Transverse colon (tissue), 4 donors: ENCODE measurements at regions not wholly inside any gene's neighbourhood (a gene's known extent, or its start where the extent isn't known, plus 50 kb on each side); places are given as distances from the start of the nearest gene placed in this dataset.
"Not testable (repeated sequence)": the region's sequence is repeated elsewhere in the genome, so short reads cannot be mapped to it uniquely, and the experiment has no call there.

Experiments used
- DNase-seq: peaks from one replicate; pipeline ENCODE4 v3.0.0-alpha.2; 2019
- H3K27ac ChIP-seq, 4 donors: fragments of 200-600 bp; sonication (generic); 2 replicates each; pipeline ENCODE4 v1.5.1; 2016 to 2018; ENCODE audit warnings: inconsistent platforms in 4 of 4
- H3K27me3 ChIP-seq: fragments of 200-600 bp; sonication (generic); 2 replicates; pipeline ENCODE4 v1.5.1; 2017; ENCODE audit warnings: inconsistent platforms
- H3K36me3 ChIP-seq, 4 donors: fragments of 200-600 bp; sonication (generic); 2 replicates each; pipeline ENCODE4 v1.5.1; 2017 to 2019; ENCODE audit warnings: inconsistent platforms in 4 of 4
- H3K4me1 ChIP-seq, 4 donors: fragments of 200-600 bp; sonication (generic); 2 replicates each; pipeline ENCODE4 v1.5.1; 2017 to 2020; ENCODE audit warnings: inconsistent platforms in 4 of 4
- H3K4me3 ChIP-seq, 4 donors: fragments of 200-600 bp; sonication (generic); 1 replicate in 1 of 4; 2 replicates in 3 of 4; pipeline versions ENCODE4 v1.5.1 to v1.6.1; 2017 to 2019; ENCODE audit warnings: inconsistent platforms in 4 of 4
- H3K9me3 ChIP-seq, 2 donors: fragments of 200-600 bp; sonication (generic); 2 replicates each; pipeline ENCODE4 v1.5.1; 2017 to 2019; ENCODE audit warnings: inconsistent platforms in 2 of 2
- CTCF ChIP-seq, 5 experiments: fragments of 200-600 bp in 3 of 5; fragments of 450-650 bp in 2 of 5; sonication (generic) in 3 of 5; IDR thresholded peaks; 1 replicate in 2 of 5; 2 replicates in 3 of 5; pipeline ENCODE4 v1.5.1; 2016 to 2017; ENCODE audit warnings: antibody characterized with exemption in 5 of 5, inconsistent platforms in 3 of 5, mild to moderate bottlenecking in 2 of 5, moderate library complexity in 1 of 5
- EP300 ChIP-seq: sonication (generic); formaldehyde crosslinking; IDR thresholded peaks from one replicate; pipeline ENCODE4 v1.6.1; 2017; ENCODE audit warnings: antibody characterized with exemption, low read depth
- POLR2A ChIP-seq: fragments of 450-650 bp; IDR thresholded peaks from one replicate; pipeline ENCODE4 v1.6.1; 2016; ENCODE audit warnings: antibody characterized with exemption, mild to moderate bottlenecking, moderate library complexity
- POLR2AphosphoS5 ChIP-seq, 3 donors: sonication (generic); formaldehyde crosslinking; IDR thresholded peaks; one replicate each; pipeline ENCODE4 v1.6.1; 2016; ENCODE audit warnings: antibody characterized with exemption in 3 of 3
- WGBS, 2 donors: methylation state at CpG; one replicate each; pipeline ENCODE4 v1.1.5; 2018; ENCODE audit warnings: low coverage in 1 of 2; 5-methylcytosine and 5-hydroxymethylcytosine counted together
- in situ Hi-C, 4 donors: fragments of 200-750 bp; cut with MboI; loops; one replicate each; pipeline versions ENCODE4 v1.15.0 to v1.15.1; 2017; ENCODE audit warnings: low sequenced_read_pairs in 3 of 4, low pct_ligation_motif_present in 1 of 4, low pct_unique_long_range_greater_than_20kb in 1 of 4
- intact Hi-C: fragments of 100-400 bp; cut with DNase I; formaldehyde crosslinking; loops from one replicate; pipeline ENCODE4 v1.15.1; 2023; ENCODE audit warnings: low total_unique reads

GRCh38 chr18:1777843-1778242, 793.5 kb downstream of the METTL4 start:
- Histone ChIP-seq H3K9me3 (no peaks in the 10 kb centered on the region), H3K36me3 (no peaks in the 10 kb centered on the region), H3K4me1 (no peaks in the 10 kb centered on the region), H3K27ac (no peak overlapping the region), H3K27me3 (no peaks in the 10 kb centered on the region), H3K4me3 (no peak overlapping the region)
- TF ChIP-seq POLR2A = no peak
- TF ChIP-seq CTCF (IDR thresholded peaks at IDR 0.05) = no peak
- TF ChIP-seq EP300 = no peak
- TF ChIP-seq POLR2AphosphoS5 (IDR thresholded peaks at IDR 0.05) = no peak
- no peak for DNase-seq
- intact Hi-C loops (no loop called here), in situ Hi-C loops (no loop called here)

GRCh38 chr18:1778496-1779178, 792.7 kb downstream of the METTL4 start:
- 73 to 77% methylated on average over 1 of the region's 1 CpG for WGBS, 2 donors
- no peak for TF ChIP-seq CTCF (IDR thresholded peaks at IDR 0.05)
- no peak for TF ChIP-seq POLR2A
- no peak for TF ChIP-seq POLR2AphosphoS5 (IDR thresholded peaks at IDR 0.05)
- no peak for TF ChIP-seq EP300
- DNase-seq = no peak

GRCh38 chr18:1779587-1779986, 791.7 kb downstream of the METTL4 start:
- TF ChIP-seq EP300 (no peak), POLR2AphosphoS5 (IDR thresholded peaks at IDR 0.05) (no peak), CTCF (IDR thresholded peaks at IDR 0.05) (no peak), POLR2A (no peak)
- no peaks in the 10 kb centered on the region for H3K4me1 ChIP-seq
- H3K27ac ChIP-seq = no peak overlapping the region
- intact Hi-C loops = no loop called here
- 33 to 63% methylated on average over 1 to 3 of the region's 3 CpGs for WGBS, 2 donors
- no peaks in the 10 kb centered on the region for H3K36me3 ChIP-seq
- no peak for DNase-seq
- H3K4me3 ChIP-seq = no peak overlapping the region
- H3K9me3 ChIP-seq = no peaks in the 10 kb centered on the region
- no peaks in the 10 kb centered on the region for H3K27me3 ChIP-seq
- in situ Hi-C loops = no loop called here

More at GRCh38 chr18:1778496-1779178, 792.7 kb downstream of the METTL4 start:
- Histone ChIP-seq H3K4me3 (no peak overlapping the region), H3K27ac (no peak overlapping the region), H3K4me1 (no peaks in the 10 kb centered on the region), H3K9me3 (no peaks in the 10 kb centered on the region), H3K27me3 (no peaks in the 10 kb centered on the region), H3K36me3 (no peaks in the 10 kb centered on the region)
- intact Hi-C loops (no loop called here), in situ Hi-C loops (no loop called here)

- Histone ChIP-seq H3K4me1 (no peaks in the 10 kb centered on the region), H3K27me3 (no peaks in the 10 kb centered on the region), H3K9me3 (no peaks in the 10 kb centered on the region), H3K36me3 (no peaks in the 10 kb centered on the region), H3K4me3 (no peak overlapping the region), H3K27ac (no peak overlapping the region)
- DNase-seq = no peak
- no peak for TF ChIP-seq POLR2A
- no peak for TF ChIP-seq CTCF (IDR thresholded peaks at IDR 0.05)
- WGBS, 2 donors = 78 to 100% methylated on average over 1 to 5 of the region's 5 CpGs
- in situ Hi-C loops (no loop called here), intact Hi-C loops (no loop called here)
Measured at GRCh38 chr18:1784113-1784512, 787.2 kb downstream of the METTL4 start.

GRCh38 chr18:1785980-1786379, 785.3 kb downstream of the METTL4 start:
- intact Hi-C loops, H3K4me1 ChIP-seq, H3K4me3 ChIP-seq, H3K36me3 ChIP-seq, in situ Hi-C loops, H3K27ac ChIP-seq, DNase-seq, H3K9me3 ChIP-seq, H3K27me3 ChIP-seq: not testable (repeated sequence)
- 61 to 69% methylated on average over 3 to 4 of the region's 4 CpGs for WGBS, 2 donors
